ENCODE measurements at regions not wholly inside any gene's neighbourhood (a gene's known extent, or its start where the extent isn't known, plus 50 kb on each side); places are given as distances from the start of the nearest gene placed in this dataset.

DNA sequence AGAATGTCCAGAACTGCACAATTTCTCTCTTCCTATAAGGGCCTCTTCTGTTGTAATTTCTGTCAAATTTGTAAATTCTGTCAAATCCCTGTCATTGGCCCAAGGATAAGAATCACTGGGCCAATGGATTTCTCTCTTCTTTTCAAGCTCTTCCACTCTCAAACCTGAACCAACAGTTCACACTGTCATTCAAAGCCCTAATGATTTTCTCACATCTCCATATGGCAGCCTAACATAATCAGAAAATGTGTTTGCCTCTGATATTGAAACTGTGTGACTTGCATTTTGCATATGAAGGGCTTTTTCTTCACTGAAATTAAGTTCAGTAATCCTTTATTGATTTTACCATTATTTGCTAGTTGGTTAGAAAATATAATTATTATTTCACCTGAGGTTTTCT lies 1349.1 kb downstream of the FSTL5 start:
- TF ChIP-seq POLR2A (IDR thresholded peaks at IDR 0.05; ENCODE audit: low read length) (no peak), GATA1 (IDR thresholded peaks at IDR 0.05; ENCODE audit: low read depth, low read length) (no peak)

Measured in erythroblast (primary cell).